ENCODE measurements at regions not wholly inside any gene's neighbourhood (a gene's known extent, or its start where the extent isn't known, plus 50 kb on each side); places are given as distances from the start of the nearest gene placed in this dataset.

DNA sequence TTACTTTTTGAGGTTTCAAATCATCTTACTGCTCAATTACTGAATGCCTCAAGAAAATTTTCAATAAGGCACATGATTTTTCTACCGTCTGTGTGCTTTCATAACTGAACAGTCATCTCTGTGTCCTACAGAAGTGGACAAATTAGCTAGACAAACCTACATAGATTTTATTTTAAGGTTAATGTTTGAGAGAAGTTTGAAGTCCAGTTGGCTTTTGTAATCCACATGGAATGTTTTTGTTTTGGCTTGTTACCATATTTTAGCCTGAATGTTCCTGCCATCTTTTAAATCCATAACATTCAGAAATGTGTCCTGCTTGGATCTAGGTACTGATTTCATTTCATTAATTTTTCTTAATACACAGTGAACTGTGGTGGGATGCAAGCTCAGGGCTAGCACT is 730.1 kb downstream of the IGSF11 start:
- TF ChIP-seq, protein P1, sequence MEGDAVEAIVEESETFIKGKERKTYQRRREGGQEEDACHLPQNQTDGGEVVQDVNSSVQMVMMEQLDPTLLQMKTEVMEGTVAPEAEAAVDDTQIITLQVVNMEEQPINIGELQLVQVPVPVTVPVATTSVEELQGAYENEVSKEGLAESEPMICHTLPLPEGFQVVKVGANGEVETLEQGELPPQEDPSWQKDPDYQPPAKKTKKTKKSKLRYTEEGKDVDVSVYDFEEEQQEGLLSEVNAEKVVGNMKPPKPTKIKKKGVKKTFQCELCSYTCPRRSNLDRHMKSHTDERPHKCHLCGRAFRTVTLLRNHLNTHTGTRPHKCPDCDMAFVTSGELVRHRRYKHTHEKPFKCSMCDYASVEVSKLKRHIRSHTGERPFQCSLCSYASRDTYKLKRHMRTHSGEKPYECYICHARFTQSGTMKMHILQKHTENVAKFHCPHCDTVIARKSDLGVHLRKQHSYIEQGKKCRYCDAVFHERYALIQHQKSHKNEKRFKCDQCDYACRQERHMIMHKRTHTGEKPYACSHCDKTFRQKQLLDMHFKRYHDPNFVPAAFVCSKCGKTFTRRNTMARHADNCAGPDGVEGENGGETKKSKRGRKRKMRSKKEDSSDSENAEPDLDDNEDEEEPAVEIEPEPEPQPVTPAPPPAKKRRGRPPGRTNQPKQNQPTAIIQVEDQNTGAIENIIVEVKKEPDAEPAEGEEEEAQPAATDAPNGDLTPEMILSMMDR (IDR thresholded peaks at IDR 0.05; ENCODE audit: low read depth, low read length), result no peak
- TF ChIP-seq EZH2phosphoT487 (IDR thresholded peaks at IDR 0.05; ENCODE audit: low read depth), result no peak
- Histone ChIP-seq H2AFZ (ENCODE audit: low read depth, low read length) (no peak overlapping the region), H3K27ac (ENCODE audit: low read length) (no peak overlapping the region)

DNA sequence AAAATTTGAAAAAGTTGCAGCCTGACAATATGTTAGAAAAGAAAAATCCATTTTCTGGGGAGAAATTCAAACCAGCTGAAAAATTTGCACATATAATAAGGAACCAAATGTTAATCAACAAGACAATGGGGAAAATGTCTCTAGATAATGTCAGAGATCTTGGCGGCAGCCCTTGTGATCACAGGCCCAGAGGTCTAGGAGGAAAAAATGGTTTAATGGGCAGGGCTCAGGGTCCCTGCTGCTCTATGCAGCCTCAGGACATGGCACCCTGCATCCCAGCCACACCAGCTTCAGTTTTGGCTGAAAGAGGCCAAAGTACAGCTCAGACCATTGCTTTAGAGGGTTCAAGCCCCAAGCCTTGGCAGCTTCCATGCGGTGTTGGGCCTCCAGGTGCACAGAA is 701.9 kb downstream of the IGSF11 start:
- Histone ChIP-seq H4K20me1 (ENCODE audit: insufficient read depth, low read length) (no peaks in the 10 kb centered on the region), H2AFZ (ENCODE audit: low read depth, low read length) (no peak overlapping the region), H3K79me2 (ENCODE audit: low read length) (no peaks in the 10 kb centered on the region), H3K4me2 (ENCODE audit: low read length) (no peak overlapping the region), H3K27me3 (ENCODE audit: low read depth, low read length) (no peaks in the 10 kb centered on the region), H3K27ac (ENCODE audit: low read length) (no peak overlapping the region), H3K4me1 (ENCODE audit: low read length) (no peaks in the 10 kb centered on the region), H3K9me3 (ENCODE audit: insufficient read depth, low read length) (no peaks in the 10 kb centered on the region), H3K4me3 (ENCODE audit: low read length) (no peak overlapping the region), H3K36me3 (replicated peaks; ENCODE audit: low read depth, low read length) (no peaks in the 10 kb centered on the region), H3K9ac (ENCODE audit: low read length) (no peak overlapping the region)
- TF ChIP-seq, protein P1 (IDR thresholded peaks at IDR 0.05; ENCODE audit: low read depth, low read length), result no peak
- no peak for TF ChIP-seq EZH2phosphoT487 (IDR thresholded peaks at IDR 0.05; ENCODE audit: low read depth)

More for the DNA sequence above, 730.1 kb downstream of the IGSF11 start:
- no peak overlapping the region for H3K4me3 ChIP-seq (ENCODE audit: low read length)
- no peaks in the 10 kb centered on the region for H3K9me3 ChIP-seq (ENCODE audit: insufficient read depth, low read length)
- H3K4me1 ChIP-seq (ENCODE audit: low read length), result no peaks in the 10 kb centered on the region
- no peak overlapping the region for H3K9ac ChIP-seq (ENCODE audit: low read length)
- no peaks in the 10 kb centered on the region for H3K36me3 ChIP-seq (replicated peaks; ENCODE audit: low read depth, low read length)
- no peaks in the 10 kb centered on the region for H4K20me1 ChIP-seq (ENCODE audit: insufficient read depth, low read length)
- no peaks in the 10 kb centered on the region for H3K27me3 ChIP-seq (ENCODE audit: low read depth, low read length)
- no peaks in the 10 kb centered on the region for H3K79me2 ChIP-seq (ENCODE audit: low read length)
- H3K4me2 ChIP-seq (ENCODE audit: low read length), result no peak overlapping the region

DNA sequence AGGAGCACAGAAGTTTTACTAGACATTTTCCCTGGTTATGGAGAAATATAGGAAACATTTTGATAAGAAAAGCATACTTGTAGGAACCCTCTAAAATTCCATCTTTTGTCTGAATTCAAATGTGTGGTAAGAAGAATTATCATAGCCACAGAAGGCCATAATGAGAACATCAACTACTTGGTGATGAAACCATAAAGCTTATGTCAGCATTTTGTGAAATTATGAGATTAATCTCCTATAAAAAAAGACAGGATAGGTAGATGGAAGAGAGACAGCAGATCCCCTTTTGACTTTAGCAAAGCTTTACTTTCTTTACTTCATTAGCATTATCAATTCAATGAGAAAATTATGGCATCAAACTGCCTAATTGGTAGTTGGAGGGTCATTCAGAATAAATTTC is 697.0 kb downstream of the IGSF11 start:
- H3K79me2 ChIP-seq (ENCODE audit: low read length), result no peaks in the 10 kb centered on the region
- TF ChIP-seq EZH2phosphoT487 (IDR thresholded peaks at IDR 0.05; ENCODE audit: low read depth), result no peak
- TF ChIP-seq, protein P1 (IDR thresholded peaks at IDR 0.05; ENCODE audit: low read depth, low read length), result no peak
- H3K27me3 ChIP-seq (ENCODE audit: low read depth, low read length), result no peaks in the 10 kb centered on the region
- H4K20me1 ChIP-seq (ENCODE audit: insufficient read depth, low read length), result no peaks in the 10 kb centered on the region
- H3K36me3 ChIP-seq (replicated peaks; ENCODE audit: low read depth, low read length), result no peaks in the 10 kb centered on the region
- no peaks in the 10 kb centered on the region for H3K9me3 ChIP-seq (ENCODE audit: insufficient read depth, low read length)
- H2AFZ ChIP-seq (ENCODE audit: low read depth, low read length), result no peak overlapping the region
- no peaks in the 10 kb centered on the region for H3K4me1 ChIP-seq (ENCODE audit: low read length)
- no peak overlapping the region for H3K4me2 ChIP-seq (ENCODE audit: low read length)
- no peak overlapping the region for H3K9ac ChIP-seq (ENCODE audit: low read length)
- H3K27ac ChIP-seq (ENCODE audit: low read length), result no peak overlapping the region
- no peak overlapping the region for H3K4me3 ChIP-seq (ENCODE audit: low read length)

DNA sequence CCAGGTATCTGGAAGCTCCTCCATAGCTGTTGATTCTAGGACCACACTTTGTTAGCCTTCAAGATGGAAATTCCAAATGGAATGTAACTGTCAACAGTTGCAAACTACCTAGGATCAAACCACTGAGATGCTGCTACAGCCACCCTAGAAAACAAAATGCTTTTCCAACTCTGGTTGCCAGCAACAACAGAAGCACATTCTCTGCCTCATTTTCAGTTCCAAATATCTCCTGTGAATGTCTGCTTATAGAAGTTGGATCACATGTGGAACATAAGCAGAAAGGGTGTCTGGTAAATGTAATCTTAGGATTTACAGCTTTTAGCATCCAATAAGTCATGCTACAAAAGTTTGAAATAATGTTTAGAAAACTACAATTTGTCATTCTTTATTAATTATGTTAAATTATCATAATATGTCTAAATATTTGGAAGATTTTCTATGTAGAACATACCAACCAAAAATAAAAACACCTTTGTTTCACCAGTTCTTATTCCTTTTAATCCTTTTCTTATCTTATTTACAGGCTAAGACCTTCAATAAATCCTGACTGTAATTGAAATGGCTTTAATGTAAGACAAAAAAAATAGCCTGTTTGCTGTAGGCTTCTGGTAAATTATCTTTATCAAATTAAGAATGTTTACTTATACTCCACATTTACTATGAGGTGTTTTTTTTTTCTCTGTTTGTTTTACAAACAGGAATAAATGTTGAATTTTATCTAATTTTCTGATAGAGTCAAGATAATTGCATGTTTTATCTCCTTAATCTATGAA is 687.1 kb downstream of the IGSF11 start:
- H3K9me3 ChIP-seq (ENCODE audit: insufficient read depth, low read length), result no peaks in the 10 kb centered on the region
- H3K4me1 ChIP-seq (ENCODE audit: low read length), result no peaks in the 10 kb centered on the region
- H4K20me1 ChIP-seq (ENCODE audit: insufficient read depth, low read length), result no peaks in the 10 kb centered on the region
- H2AFZ ChIP-seq (ENCODE audit: low read depth, low read length), result no peak overlapping the region
- no peaks in the 10 kb centered on the region for H3K36me3 ChIP-seq (replicated peaks; ENCODE audit: low read depth, low read length)
- H3K4me3 ChIP-seq (ENCODE audit: low read length), result no peak overlapping the region
- H3K79me2 ChIP-seq (ENCODE audit: low read length), result no peaks in the 10 kb centered on the region
- no peaks in the 10 kb centered on the region for H3K27me3 ChIP-seq (ENCODE audit: low read depth, low read length)
- TF ChIP-seq, protein P1 (IDR thresholded peaks at IDR 0.05; ENCODE audit: low read depth, low read length), result no peak
- TF ChIP-seq EZH2phosphoT487 (IDR thresholded peaks at IDR 0.05; ENCODE audit: low read depth), result no peak
- no peak overlapping the region for H3K27ac ChIP-seq (ENCODE audit: low read length)
- no peak overlapping the region for H3K9ac ChIP-seq (ENCODE audit: low read length)
- no peak overlapping the region for H3K4me2 ChIP-seq (ENCODE audit: low read length)

Data from OCI-LY3 (cell line).